ENCODE measurements at regions not wholly inside any gene's neighbourhood (a gene's known extent, or its start where the extent isn't known, plus 50 kb on each side); places are given as distances from the start of the nearest gene placed in this dataset.

- Histone ChIP-seq H3K4me1 (replicated peaks; ENCODE audit: insufficient read depth) (no peaks in the 10 kb centered on the region), H3K27ac (no peak overlapping the region), H3K9me3 (ENCODE audit: insufficient read depth, low read depth) (no peaks in the 10 kb centered on the region), H3K79me2 (ENCODE audit: low read depth) (no peaks in the 10 kb centered on the region), H2AFZ (no peak overlapping the region), H3F3A (ENCODE audit: insufficient read depth, low read depth) (no peaks in the 10 kb centered on the region), H3K4me3 (no peak overlapping the region), H3K27me3 (ENCODE audit: insufficient read depth, low read depth) (no peaks in the 10 kb centered on the region), H3K9me2 (ENCODE audit: insufficient read depth) (no peaks in the 10 kb centered on the region), H3K4me2 (no peak overlapping the region), H4K20me1 (ENCODE audit: insufficient read depth) (no peaks in the 10 kb centered on the region; the same call in 1 of the 2 replicates), H3K36me3 (ENCODE audit: low read depth) (no peaks in the 10 kb centered on the region)
- DNase-seq: no peak
- ChIA-PET CTCF (no interaction called here), POLR2A (ENCODE audit: unreplicated experiment) (interaction anchor here (0.6 kb wide), 1 partner anchor 797 kb away, joined by 4 read pairs; no protein-coding TSS in a partner anchor)
- TF ChIP-seq CTCF (conservative IDR thresholded peaks at IDR 0.05) (no peak), EZH2 (IDR thresholded peaks at IDR 0.05; ENCODE audit: low read depth) (no peak)
- intact Hi-C loops (cut with micrococcal nuclease; ENCODE audit: unreplicated experiment): no loop called here
- no TSS peak for BruUV-seq (replicated peaks)
Measured at GRCh38 chr3:6251612-6252400, 609.1 kb upstream of the GRM7 start.

GRCh38 chr3:6254490-6254889 is 606.4 kb upstream of the GRM7 start:
- Histone ChIP-seq H3K4me2 (no peak overlapping the region), H3K4me1 (replicated peaks; ENCODE audit: insufficient read depth) (no peaks in the 10 kb centered on the region), H3K27me3 (ENCODE audit: insufficient read depth, low read depth) (no peaks in the 10 kb centered on the region), H3K27ac (no peak overlapping the region), H3F3A (ENCODE audit: insufficient read depth, low read depth) (no peaks in the 10 kb centered on the region), H3K79me2 (ENCODE audit: low read depth) (no peaks in the 10 kb centered on the region), H3K9me2 (ENCODE audit: insufficient read depth) (no peaks in the 10 kb centered on the region), H4K20me1 (ENCODE audit: insufficient read depth) (no peaks in the 10 kb centered on the region; the same call in 1 of the 2 replicates), H3K36me3 (ENCODE audit: low read depth) (no peaks in the 10 kb centered on the region), H2AFZ (no peak overlapping the region), H3K4me3 (no peak overlapping the region), H3K9me3 (ENCODE audit: insufficient read depth, low read depth) (no peaks in the 10 kb centered on the region)
- intact Hi-C loops (cut with micrococcal nuclease; ENCODE audit: unreplicated experiment): no loop called here
- TF ChIP-seq CTCF (conservative IDR thresholded peaks at IDR 0.05): no peak
- no peak for TF ChIP-seq EZH2 (IDR thresholded peaks at IDR 0.05; ENCODE audit: low read depth)
- ChIA-PET POLR2A (ENCODE audit: unreplicated experiment) (no interaction called here), CTCF (no interaction called here)
- no peak for DNase-seq
- BruUV-seq (replicated peaks): no TSS peak

DNA sequence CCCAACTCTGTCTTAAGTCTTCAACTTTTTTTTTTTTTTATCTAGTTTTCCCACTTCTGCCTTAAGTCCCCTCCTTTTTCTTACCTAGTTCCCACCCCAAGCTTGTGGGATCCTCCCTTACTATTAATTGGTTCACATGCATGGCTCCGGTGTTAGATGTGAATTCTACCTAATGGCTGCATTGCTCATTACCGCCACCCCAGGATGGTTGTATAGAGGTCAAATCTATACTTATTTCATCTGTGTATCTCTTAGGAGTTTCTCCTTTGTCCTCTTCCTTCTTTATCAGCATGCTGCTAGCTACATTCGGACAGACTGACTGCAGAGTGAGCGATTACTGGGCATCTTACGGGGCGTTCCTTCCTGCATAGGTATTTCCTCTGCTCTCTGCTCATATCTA is 605.7 kb upstream of the GRM7 start:
- TF ChIP-seq EZH2 (IDR thresholded peaks at IDR 0.05; ENCODE audit: low read depth) (no peak), CTCF (conservative IDR thresholded peaks at IDR 0.05) (no peak)
- H3K36me3 ChIP-seq (ENCODE audit: low read depth): no peaks in the 10 kb centered on the region
- H3K27ac ChIP-seq: no peak overlapping the region
- H3K4me3 ChIP-seq: no peak overlapping the region
- no peaks in the 10 kb centered on the region; the same call in 1 of the 2 replicates for H4K20me1 ChIP-seq (ENCODE audit: insufficient read depth)
- intact Hi-C loops (cut with micrococcal nuclease; ENCODE audit: unreplicated experiment): no loop called here
- no peak for DNase-seq
- no peak overlapping the region for H2AFZ ChIP-seq
- no peaks in the 10 kb centered on the region for H3K79me2 ChIP-seq (ENCODE audit: low read depth)
- H3K9me2 ChIP-seq (ENCODE audit: insufficient read depth): no peaks in the 10 kb centered on the region
- H3F3A ChIP-seq (ENCODE audit: insufficient read depth, low read depth): no peaks in the 10 kb centered on the region
- H3K4me1 ChIP-seq (replicated peaks; ENCODE audit: insufficient read depth): no peaks in the 10 kb centered on the region
- no peaks in the 10 kb centered on the region for H3K9me3 ChIP-seq (ENCODE audit: insufficient read depth, low read depth)
- ChIA-PET POLR2A (ENCODE audit: unreplicated experiment) (no interaction called here), CTCF (no interaction called here)
- H3K27me3 ChIP-seq (ENCODE audit: insufficient read depth, low read depth): no peaks in the 10 kb centered on the region
- H3K4me2 ChIP-seq: no peak overlapping the region
- no TSS peak for BruUV-seq (replicated peaks)
